HepG2 (cell line): ENCODE measurements at regions not wholly inside any gene's neighbourhood (a gene's known extent, or its start where the extent isn't known, plus 50 kb on each side); places are given as distances from the start of the nearest gene placed in this dataset.

Source experiments
- ATAC-seq: fragments of 200-7000 bp; cut with Tn5 transposase; 3 replicates; pipeline ENCODE4 v1.9.1; 2020; ENCODE audit warnings: mild to moderate bottlenecking, moderate library complexity
- BruUV-seq: library from RNA; stranded (reverse); fragments of 400-500 nt; replicated peaks from 2 replicates; lab custom pipeline; 2021; lab: Mats Ljungman, UMichigan
- CTCF ChIA-PET: fragments of 300-600 bp; formaldehyde crosslinking; extraction: SDS; loops from one replicate; lab custom pipeline; 2021; ENCODE audit warnings: low total read pairs, inconsistent platforms, low intra/inter-chr PET ratio; lab: Yijun Ruan, JAX
- POLR2A ChIA-PET: fragments of 350-600 bp; sonication (Branson Sonifier 250); formaldehyde crosslinking; loops from one replicate; lab custom pipeline; 2020; ENCODE audit warnings: antibody characterized with exemption, inconsistent platforms; lab: Yijun Ruan, JAX
- DNase-seq: peaks from one replicate; pipeline ENCODE4 v3.0.0-alpha.2; 2015; ENCODE audit warnings: low spot score
- FAIRE-seq: peaks from 3 replicates; lab custom pipeline; 2011; peaks lifted over from hg19 to GRCh38; lab: Jason Lieb, UNC
- H2AFZ ChIP-seq: one replicate; pipeline ENCODE4 v1.6.1; 2011; ENCODE audit warnings: low read length, inconsistent platforms
- H3K27ac ChIP-seq: fragments of 300-600 bp; 3 replicates; pipeline ENCODE4 v1.8.0; 2011; ENCODE audit warnings: mixed run types, mild to moderate bottlenecking, mixed read lengths, low read length, inconsistent platforms; ENCODE audit not compliant: insufficient read depth; ENCODE audit errors: extremely low read length
- H3K27me3 ChIP-seq, 2 experiments: fragments of 200-600 bp in 1 of 2; 2 replicates in 1 of 2; 3 replicates in 1 of 2; pipeline versions ENCODE4 v1.6.0 to v1.8.0; 2011; ENCODE audit warnings: low read length in 2 of 2, mild to moderate bottlenecking in 2 of 2, moderate library complexity in 2 of 2, inconsistent platforms in 1 of 2; ENCODE audit not compliant: insufficient read depth in 2 of 2, control insufficient read depth in 1 of 2
- H3K36me3 ChIP-seq, 2 experiments: fragments of 200-600 bp in 1 of 2; replicated peaks in 1 of 2; 2 replicates in 1 of 2; 3 replicates in 1 of 2; pipeline versions ENCODE4 v1.5.1 to v1.8.0; 2011; ENCODE audit warnings: low read length in 2 of 2, inconsistent platforms in 1 of 2; ENCODE audit not compliant: insufficient read depth in 2 of 2, control insufficient read depth in 1 of 2
- H3K4me1 ChIP-seq: 2 replicates; pipeline ENCODE4 v1.5.1; 2012; ENCODE audit warnings: low read length, inconsistent platforms; ENCODE audit not compliant: insufficient read depth
- H3K4me2 ChIP-seq: 2 replicates; pipeline ENCODE4 v1.6.0; 2011; ENCODE audit warnings: low read depth, low read length, inconsistent platforms
- H3K4me3 ChIP-seq, 3 experiments: fragments of 200-600 bp in 1 of 3; sonication (generic), shearing (Covaris generic) in 1 of 3; replicated peaks in 1 of 3; 2 replicates each; pipeline ENCODE4 v1.5.1; 2011 to 2016; ENCODE audit warnings: low read length in 3 of 3, inconsistent platforms in 2 of 3, low read depth in 2 of 3, mild to moderate bottlenecking in 2 of 3, control low read depth in 1 of 3, mixed read lengths in 1 of 3; ENCODE audit not compliant: insufficient read depth in 1 of 3
- H3K79me2 ChIP-seq: one replicate; pipeline ENCODE4 v1.6.1; 2011; ENCODE audit warnings: low read length, inconsistent platforms; ENCODE audit not compliant: insufficient read depth
- H3K9ac ChIP-seq: 2 replicates; pipeline ENCODE4 v1.6.0; 2011; ENCODE audit warnings: mild to moderate bottlenecking, low read depth, low read length, inconsistent platforms; ENCODE audit not compliant: insufficient read depth
- H3K9me3 ChIP-seq: 2 replicates; pipeline ENCODE4 v1.5.1; 2012; ENCODE audit warnings: mild to moderate bottlenecking, low read length
- H4K20me1 ChIP-seq: 2 replicates; pipeline ENCODE4 v1.6.0; 2011; ENCODE audit warnings: inconsistent platforms, mild to moderate bottlenecking, low read length, moderate library complexity; ENCODE audit not compliant: insufficient read depth
- ADNP ChIP-seq: sonication (generic); formaldehyde crosslinking; IDR thresholded peaks from 2 replicates; pipeline ENCODE4 v1.4.0; 2020; ENCODE audit warnings: missing genetic modification reagents
- ATRX ChIP-seq: sonication (generic); formaldehyde crosslinking; IDR thresholded peaks from 2 replicates; pipeline ENCODE4 v1.4.0; 2020; ENCODE audit warnings: missing genetic modification reagents, borderline replicate concordance
- ELF3 ChIP-seq: IDR thresholded peaks from 2 replicates; pipeline ENCODE4 v1.6.1; 2016; ENCODE audit warnings: missing genetic modification reagents, missing compliant biosample characterization
- HES4 ChIP-seq: sonication (generic); formaldehyde crosslinking; IDR thresholded peaks from 2 replicates; pipeline ENCODE4 v1.9.0; 2021; ENCODE audit warnings: mild to moderate bottlenecking, missing genetic modification reagents, borderline replicate concordance
- KMT2B ChIP-seq: IDR thresholded peaks from 2 replicates; pipeline ENCODE4 v1.6.1; 2016; ENCODE audit warnings: missing genetic modification reagents, missing compliant biosample characterization
- MXD1 ChIP-seq: sonication (generic); formaldehyde crosslinking; IDR thresholded peaks from 2 replicates; pipeline ENCODE4 v1.4.0; 2020; ENCODE audit warnings: mild to moderate bottlenecking, missing genetic modification reagents
- MZF1 ChIP-seq: sonication (generic); formaldehyde crosslinking; IDR thresholded peaks from 2 replicates; pipeline ENCODE4 v1.8.1; 2023; ENCODE audit warnings: mild to moderate bottlenecking, missing genetic modification reagents, borderline replicate concordance
- RFX1 ChIP-seq: fragments of 450-650 bp; IDR thresholded peaks from 2 replicates; pipeline ENCODE4 v1.6.1; 2017
- YEATS2 ChIP-seq: sonication (generic); formaldehyde crosslinking; IDR thresholded peaks from 2 replicates; pipeline ENCODE4 v1.4.0; 2020; ENCODE audit warnings: missing genetic modification reagents, borderline replicate concordance
- YEATS4 ChIP-seq: sonication (generic); formaldehyde crosslinking; IDR thresholded peaks from 2 replicates; pipeline ENCODE4 v1.4.0; 2020; ENCODE audit warnings: missing genetic modification reagents, borderline replicate concordance
- ZFP36L1 ChIP-seq: sonication (generic); formaldehyde crosslinking; IDR thresholded peaks from 2 replicates; pipeline ENCODE4 v1.8.0; 2022; ENCODE audit warnings: mild to moderate bottlenecking, missing genetic modification reagents, moderate library complexity
- ZNF18 ChIP-seq: sonication (generic); formaldehyde crosslinking; IDR thresholded peaks from 2 replicates; pipeline ENCODE4 v1.8.0; 2022; ENCODE audit warnings: mild to moderate bottlenecking, missing genetic modification reagents; ENCODE audit not compliant: insufficient replicate concordance
- ZNF280D ChIP-seq: sonication (generic); formaldehyde crosslinking; IDR thresholded peaks from 2 replicates; pipeline ENCODE4 v1.5.1; 2020; ENCODE audit warnings: mild to moderate bottlenecking, missing genetic modification reagents
- ZNF335 ChIP-seq: sonication (generic); formaldehyde crosslinking; IDR thresholded peaks from 2 replicates; pipeline ENCODE4 v1.4.0; 2020; ENCODE audit warnings: missing genetic modification reagents
- ZNF430 ChIP-seq: sonication (generic); formaldehyde crosslinking; IDR thresholded peaks from 2 replicates; pipeline ENCODE4 v1.9.0; 2021; ENCODE audit warnings: mild to moderate bottlenecking, missing genetic modification reagents
- ZNF781 ChIP-seq: sonication (generic); formaldehyde crosslinking; IDR thresholded peaks from 2 replicates; pipeline ENCODE4 v1.5.1; 2020; ENCODE audit warnings: borderline replicate concordance, mild to moderate bottlenecking, missing genetic modification reagents; ENCODE audit errors: not compliant biosample characterization
- WGBS: methylation state at CpG from one replicate; pipeline ENCODE4 v1.1.6; 2017; ENCODE audit warnings: low lambda C conversion rate; 5-methylcytosine and 5-hydroxymethylcytosine counted together
- in situ Hi-C: cut with HindIII; loops from 2 replicates; pipeline ENCODE4 v1.10.0; 2017; ENCODE audit warnings: low pct_unique_long_range_greater_than_20kb; ENCODE audit not compliant: extremely low pct_ligation_motif_present
- intact Hi-C: fragments of 100-400 bp; cut with micrococcal nuclease; formaldehyde crosslinking; loops from one replicate; pipeline ENCODE4 v1.10.0; 2022; ENCODE audit not compliant: unreplicated experiment
- TF ChIP-seq, protein P1 (sequence below): sonication (generic); formaldehyde crosslinking; IDR thresholded peaks from 2 replicates; pipeline ENCODE4 v1.4.0; 2020; ENCODE audit warnings: missing genetic modification reagents

DNA sequence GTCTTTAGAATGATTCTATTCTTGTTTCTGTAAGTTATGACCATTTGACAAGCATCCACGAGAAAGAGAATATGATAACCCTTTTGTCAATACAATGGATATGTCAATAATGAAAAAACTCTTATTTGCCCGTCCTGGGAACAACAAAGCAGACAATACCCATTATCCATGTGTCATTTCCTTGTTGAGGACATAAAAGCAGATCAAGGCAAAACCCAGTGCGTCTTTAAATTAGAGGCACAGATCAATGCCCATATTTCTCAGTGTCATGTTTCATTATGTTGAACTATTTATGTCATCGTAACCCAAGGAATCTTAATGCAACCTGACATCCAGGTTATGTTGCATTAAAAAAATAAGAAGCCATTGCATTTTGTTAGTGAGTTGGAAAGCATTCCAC, 365.0 kb upstream of the CELF4 start:
- intact Hi-C loops (no loop called here), in situ Hi-C loops (no loop called here)
- TF ChIP-seq RFX1 (no peak), MZF1 (CRISPR knock-in tag) (no peak), MXD1 (CRISPR knock-in tag) (no peak), ZNF781 (CRISPR knock-in tag) (no peak), ZNF430 (CRISPR knock-in tag) (no peak), KMT2B (CRISPR knock-in tag) (no peak), ELF3 (CRISPR knock-in tag) (no peak), ADNP (CRISPR knock-in tag) (no peak), ZNF280D (CRISPR knock-in tag) (no peak), HES4 (CRISPR knock-in tag) (no peak), YEATS4 (CRISPR knock-in tag) (no peak), YEATS2 (CRISPR knock-in tag) (no peak), ZNF335 (CRISPR knock-in tag) (no peak), ZFP36L1 (CRISPR knock-in tag) (no peak), ZNF18 (CRISPR knock-in tag) (no peak), ATRX (CRISPR knock-in tag) (no peak)
- TF ChIP-seq, protein P1, sequence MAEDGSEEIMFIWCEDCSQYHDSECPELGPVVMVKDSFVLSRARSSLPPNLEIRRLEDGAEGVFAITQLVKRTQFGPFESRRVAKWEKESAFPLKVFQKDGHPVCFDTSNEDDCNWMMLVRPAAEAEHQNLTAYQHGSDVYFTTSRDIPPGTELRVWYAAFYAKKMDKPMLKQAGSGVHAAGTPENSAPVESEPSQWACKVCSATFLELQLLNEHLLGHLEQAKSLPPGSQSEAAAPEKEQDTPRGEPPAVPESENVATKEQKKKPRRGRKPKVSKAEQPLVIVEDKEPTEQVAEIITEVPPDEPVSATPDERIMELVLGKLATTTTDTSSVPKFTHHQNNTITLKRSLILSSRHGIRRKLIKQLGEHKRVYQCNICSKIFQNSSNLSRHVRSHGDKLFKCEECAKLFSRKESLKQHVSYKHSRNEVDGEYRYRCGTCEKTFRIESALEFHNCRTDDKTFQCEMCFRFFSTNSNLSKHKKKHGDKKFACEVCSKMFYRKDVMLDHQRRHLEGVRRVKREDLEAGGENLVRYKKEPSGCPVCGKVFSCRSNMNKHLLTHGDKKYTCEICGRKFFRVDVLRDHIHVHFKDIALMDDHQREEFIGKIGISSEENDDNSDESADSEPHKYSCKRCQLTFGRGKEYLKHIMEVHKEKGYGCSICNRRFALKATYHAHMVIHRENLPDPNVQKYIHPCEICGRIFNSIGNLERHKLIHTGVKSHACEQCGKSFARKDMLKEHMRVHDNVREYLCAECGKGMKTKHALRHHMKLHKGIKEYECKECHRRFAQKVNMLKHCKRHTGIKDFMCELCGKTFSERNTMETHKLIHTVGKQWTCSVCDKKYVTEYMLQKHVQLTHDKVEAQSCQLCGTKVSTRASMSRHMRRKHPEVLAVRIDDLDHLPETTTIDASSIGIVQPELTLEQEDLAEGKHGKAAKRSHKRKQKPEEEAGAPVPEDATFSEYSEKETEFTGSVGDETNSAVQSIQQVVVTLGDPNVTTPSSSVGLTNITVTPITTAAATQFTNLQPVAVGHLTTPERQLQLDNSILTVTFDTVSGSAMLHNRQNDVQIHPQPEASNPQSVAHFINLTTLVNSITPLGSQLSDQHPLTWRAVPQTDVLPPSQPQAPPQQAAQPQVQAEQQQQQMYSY (CRISPR knock-in tag) = no peak
- Histone ChIP-seq H3K4me2 (no peak overlapping the region), H4K20me1 (no peaks in the 10 kb centered on the region), H3K9me3 (no peaks in the 10 kb centered on the region), H3K27me3 (no peaks in the 10 kb centered on the region; a peak in 1 of 5 replicates), H3K36me3 (no peaks in the 10 kb centered on the region), H3K9ac (no peak overlapping the region), H3K4me1 (no peaks in the 10 kb centered on the region), H2AFZ (no peak overlapping the region), H3K79me2 (no peaks in the 10 kb centered on the region), H3K4me3 (no peak overlapping the region), H3K27ac (no peak overlapping the region)
- ChIA-PET CTCF (no interaction called here), POLR2A (no interaction called here)
- DNase-seq (no peak), ATAC-seq (no peak), FAIRE-seq (no peak)
- WGBS = 12% methylated on average over 4 of the region's 4 CpGs
- no TSS peak for BruUV-seq
